ENCODE measurements at regions not wholly inside any gene's neighbourhood (a gene's known extent, or its start where the extent isn't known, plus 50 kb on each side); places are given as distances from the start of the nearest gene placed in this dataset.

DNA sequence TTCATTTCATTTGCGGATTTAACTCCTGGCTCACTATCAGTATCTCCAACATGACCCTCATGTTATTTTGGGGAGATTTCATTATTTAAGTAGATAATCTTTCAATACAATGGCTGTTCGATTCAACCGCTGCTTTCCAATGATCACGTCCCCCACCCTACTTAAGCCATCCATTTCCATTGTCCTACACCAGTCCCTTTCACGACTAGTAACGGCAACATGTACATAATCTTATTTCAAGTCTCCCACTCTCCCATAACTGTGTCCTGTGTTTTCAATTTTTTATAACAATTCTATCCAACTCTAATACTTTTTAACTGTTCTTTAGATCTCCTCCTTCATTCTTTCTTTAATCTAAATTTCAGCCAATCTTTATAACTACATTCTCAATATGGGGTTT lies 890.8 kb upstream of the MAP3K7 start:
- TF ChIP-seq YY1 (IDR thresholded peaks at IDR 0.05; ENCODE audit: low read depth, low read length), result no peak
- no peak for TF ChIP-seq TAF1 (IDR thresholded peaks at IDR 0.05; ENCODE audit: borderline replicate concordance, low read depth, low read length)
- TF ChIP-seq, protein P1, sequence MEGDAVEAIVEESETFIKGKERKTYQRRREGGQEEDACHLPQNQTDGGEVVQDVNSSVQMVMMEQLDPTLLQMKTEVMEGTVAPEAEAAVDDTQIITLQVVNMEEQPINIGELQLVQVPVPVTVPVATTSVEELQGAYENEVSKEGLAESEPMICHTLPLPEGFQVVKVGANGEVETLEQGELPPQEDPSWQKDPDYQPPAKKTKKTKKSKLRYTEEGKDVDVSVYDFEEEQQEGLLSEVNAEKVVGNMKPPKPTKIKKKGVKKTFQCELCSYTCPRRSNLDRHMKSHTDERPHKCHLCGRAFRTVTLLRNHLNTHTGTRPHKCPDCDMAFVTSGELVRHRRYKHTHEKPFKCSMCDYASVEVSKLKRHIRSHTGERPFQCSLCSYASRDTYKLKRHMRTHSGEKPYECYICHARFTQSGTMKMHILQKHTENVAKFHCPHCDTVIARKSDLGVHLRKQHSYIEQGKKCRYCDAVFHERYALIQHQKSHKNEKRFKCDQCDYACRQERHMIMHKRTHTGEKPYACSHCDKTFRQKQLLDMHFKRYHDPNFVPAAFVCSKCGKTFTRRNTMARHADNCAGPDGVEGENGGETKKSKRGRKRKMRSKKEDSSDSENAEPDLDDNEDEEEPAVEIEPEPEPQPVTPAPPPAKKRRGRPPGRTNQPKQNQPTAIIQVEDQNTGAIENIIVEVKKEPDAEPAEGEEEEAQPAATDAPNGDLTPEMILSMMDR (IDR thresholded peaks at IDR 0.05 in 2 of 3, conservative IDR thresholded peaks at IDR 0.05 in 1 of 3; ENCODE audit: control insufficient read depth in 2 of 3, extremely low read depth in 1 of 3, insufficient read depth in 1 of 3, low read depth in 3 of 3, low read length in 3 of 3), result no peak
- no peak for TF ChIP-seq SRF (IDR thresholded peaks at IDR 0.05; ENCODE audit: low read depth in 2 of 2, low read length in 2 of 2)

Data from GM12878 (cell line).